ENCODE measurements at regions not wholly inside any gene's neighbourhood (a gene's known extent, or its start where the extent isn't known, plus 50 kb on each side); places are given as distances from the start of the nearest gene placed in this dataset.

DNA sequence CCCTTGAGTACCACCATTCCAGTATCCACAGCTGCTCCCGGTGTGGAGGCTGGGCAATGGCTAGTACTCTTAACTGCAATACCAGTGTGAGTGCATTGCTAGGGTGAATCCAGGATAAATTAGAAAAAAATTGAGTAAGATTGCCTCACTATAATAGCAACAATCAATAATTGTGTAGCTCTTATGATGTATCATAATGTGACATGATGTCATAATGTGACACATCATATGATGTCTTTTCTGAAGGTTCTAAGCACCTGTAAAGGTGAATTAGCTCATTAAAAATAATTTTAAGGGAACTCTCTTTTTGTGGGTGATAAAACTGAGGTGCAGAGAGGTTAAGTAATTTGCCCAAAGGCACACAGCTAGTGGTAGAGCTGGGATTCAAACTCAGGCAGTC is 424.4 kb downstream of the HLX start:
- Histone ChIP-seq H3K4me3 (ENCODE audit: low read length) (no peak overlapping the region), H3K9me3 (ENCODE audit: control insufficient read depth, insufficient read depth, low read length) (no peaks in the 10 kb centered on the region), H3K36me3 (ENCODE audit: control insufficient read depth, insufficient read depth, low read length) (no peaks in the 10 kb centered on the region), H3K4me1 (ENCODE audit: control insufficient read depth, insufficient read depth, low read length) (no peaks in the 10 kb centered on the region), H3K27me3 (ENCODE audit: control insufficient read depth, insufficient read depth, low read length) (no peaks in the 10 kb centered on the region), H3K27ac (ENCODE audit: low read length) (no peak overlapping the region)
- Mint-ChIP-seq H3K9me3 (no peaks in the 10 kb centered on the region), H3K4me1 (no peaks in the 10 kb centered on the region), H3K27ac (no peak overlapping the region), H3K36me3 (no peaks in the 10 kb centered on the region), H3K27me3 (ENCODE audit: low read depth in 2 of 2) (peaks cover 3 to 8% of the 10 kb centered on the region in 2 donors), H3K4me3 (no peak overlapping the region)
- TF ChIP-seq, protein P1, sequence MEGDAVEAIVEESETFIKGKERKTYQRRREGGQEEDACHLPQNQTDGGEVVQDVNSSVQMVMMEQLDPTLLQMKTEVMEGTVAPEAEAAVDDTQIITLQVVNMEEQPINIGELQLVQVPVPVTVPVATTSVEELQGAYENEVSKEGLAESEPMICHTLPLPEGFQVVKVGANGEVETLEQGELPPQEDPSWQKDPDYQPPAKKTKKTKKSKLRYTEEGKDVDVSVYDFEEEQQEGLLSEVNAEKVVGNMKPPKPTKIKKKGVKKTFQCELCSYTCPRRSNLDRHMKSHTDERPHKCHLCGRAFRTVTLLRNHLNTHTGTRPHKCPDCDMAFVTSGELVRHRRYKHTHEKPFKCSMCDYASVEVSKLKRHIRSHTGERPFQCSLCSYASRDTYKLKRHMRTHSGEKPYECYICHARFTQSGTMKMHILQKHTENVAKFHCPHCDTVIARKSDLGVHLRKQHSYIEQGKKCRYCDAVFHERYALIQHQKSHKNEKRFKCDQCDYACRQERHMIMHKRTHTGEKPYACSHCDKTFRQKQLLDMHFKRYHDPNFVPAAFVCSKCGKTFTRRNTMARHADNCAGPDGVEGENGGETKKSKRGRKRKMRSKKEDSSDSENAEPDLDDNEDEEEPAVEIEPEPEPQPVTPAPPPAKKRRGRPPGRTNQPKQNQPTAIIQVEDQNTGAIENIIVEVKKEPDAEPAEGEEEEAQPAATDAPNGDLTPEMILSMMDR (IDR thresholded peaks at IDR 0.05) = no peak
- DNase-seq = no peak
- no peak for ATAC-seq
- intact Hi-C loops (cut with micrococcal nuclease) = no loop called here
- no CpG with 5 or more reads among the region's 1 CpG for WGBS (ENCODE audit: insufficient coverage)

DNA sequence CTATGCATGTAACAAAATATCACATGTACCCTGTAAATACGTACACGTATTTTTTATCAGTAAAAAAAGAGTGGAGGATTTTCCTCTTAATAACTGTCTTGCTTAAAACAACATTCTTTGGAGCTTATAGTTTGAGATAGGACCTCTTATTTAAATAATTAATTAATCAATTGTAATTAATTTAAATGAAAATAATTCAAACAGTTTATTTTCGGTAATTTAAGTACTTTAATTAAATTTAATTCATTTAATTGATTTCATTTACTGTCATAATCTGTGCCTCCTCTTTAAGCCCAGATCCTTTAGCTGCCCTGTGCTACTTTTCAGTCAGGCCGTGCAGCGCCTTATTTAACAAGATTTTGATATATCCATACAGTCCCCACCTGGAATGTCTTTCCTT is 427.0 kb downstream of the HLX start:
- H3K9me3 ChIP-seq (ENCODE audit: control insufficient read depth, insufficient read depth, low read length) = no peaks in the 10 kb centered on the region
- H3K9me3 Mint-ChIP-seq = no peaks in the 10 kb centered on the region
- H3K36me3 ChIP-seq (ENCODE audit: control insufficient read depth, insufficient read depth, low read length) = no peaks in the 10 kb centered on the region
- intact Hi-C loops (cut with micrococcal nuclease) = no loop called here
- H3K27ac ChIP-seq (ENCODE audit: low read length) = no peak overlapping the region
- no peaks in the 10 kb centered on the region for H3K27me3 ChIP-seq (ENCODE audit: control insufficient read depth, insufficient read depth, low read length)
- H3K4me3 ChIP-seq (ENCODE audit: low read length) = no peak overlapping the region
- H3K4me1 ChIP-seq (ENCODE audit: control insufficient read depth, insufficient read depth, low read length) = no peaks in the 10 kb centered on the region
- whole genome bisulfite sequencing (ENCODE audit: insufficient coverage) = 94% methylated on average over 2 of the region's 5 CpGs
- peaks cover 0 to 15% of the 10 kb centered on the region in 2 donors for H3K27me3 Mint-ChIP-seq (ENCODE audit: low read depth in 2 of 2)
- H3K27ac Mint-ChIP-seq = no peak overlapping the region
- no peaks in the 10 kb centered on the region for H3K36me3 Mint-ChIP-seq
- TF ChIP-seq, protein P1 (IDR thresholded peaks at IDR 0.05) = no peak
- H3K4me3 Mint-ChIP-seq = no peak overlapping the region
- no peak for DNase-seq
- no peaks in the 10 kb centered on the region for H3K4me1 Mint-ChIP-seq
- no peak for ATAC-seq

DNA sequence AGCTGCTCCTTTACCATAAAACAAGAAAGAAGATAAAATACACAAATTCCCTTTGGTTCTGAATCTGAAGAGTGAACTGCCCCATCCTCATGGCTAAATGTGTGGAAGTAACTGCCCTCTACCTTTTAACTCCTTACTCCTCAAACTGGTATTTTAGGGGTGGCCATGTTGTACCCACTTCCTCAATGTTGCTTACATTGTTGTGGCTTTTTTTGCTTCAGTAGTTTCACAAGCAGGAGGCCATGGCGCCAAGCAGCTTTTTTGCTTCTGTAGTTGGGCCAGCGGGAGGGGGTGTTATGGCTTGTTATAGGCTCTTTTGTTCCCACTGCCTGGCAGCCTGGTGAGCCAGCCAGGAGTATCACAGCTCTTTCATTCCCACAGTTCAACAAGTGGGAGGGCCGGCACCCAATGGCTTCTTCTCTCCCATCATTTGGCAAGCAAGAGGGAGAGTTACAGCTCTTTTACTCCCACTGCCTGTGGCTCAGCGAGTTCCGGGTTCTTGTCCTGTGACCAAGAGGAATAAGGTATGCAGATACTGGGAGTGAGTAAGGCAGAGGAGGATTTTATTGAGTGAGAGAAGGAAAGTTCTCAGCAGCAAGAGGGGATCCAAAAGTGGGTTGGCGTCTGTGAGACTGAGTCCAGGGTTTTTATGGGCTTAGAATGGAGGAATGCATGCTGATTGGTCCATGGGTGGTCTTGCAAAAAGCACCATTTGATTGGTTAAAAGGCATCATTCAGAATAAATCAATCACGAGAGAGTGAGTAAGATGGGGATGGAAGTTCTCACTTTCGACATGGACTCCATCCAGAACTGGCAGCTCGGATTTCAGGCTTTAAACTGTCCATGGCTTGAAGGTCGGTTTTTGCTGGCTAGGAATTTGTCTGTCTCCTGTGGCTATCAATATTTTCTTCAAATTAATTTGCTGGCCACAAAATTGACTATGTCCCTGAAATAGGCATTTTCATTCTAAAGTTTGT is 429.6 kb downstream of the HLX start:
- no peaks in the 10 kb centered on the region for H3K36me3 ChIP-seq (ENCODE audit: control insufficient read depth, insufficient read depth, low read length)
- H3K4me1 ChIP-seq (ENCODE audit: control insufficient read depth, insufficient read depth, low read length) = no peaks in the 10 kb centered on the region
- DNase-seq = no peak
- WGBS (ENCODE audit: insufficient coverage) = 91% methylated on average over 10 of the region's 10 CpGs
- no peak for ATAC-seq
- H3K4me1 Mint-ChIP-seq = no peaks in the 10 kb centered on the region
- H3K36me3 Mint-ChIP-seq = no peaks in the 10 kb centered on the region
- intact Hi-C loops (cut with micrococcal nuclease) = no loop called here
- H3K4me3 ChIP-seq (ENCODE audit: low read length) = no peak overlapping the region
- H3K4me3 Mint-ChIP-seq = no peak overlapping the region
- H3K9me3 ChIP-seq (ENCODE audit: control insufficient read depth, insufficient read depth, low read length) = no peaks in the 10 kb centered on the region
- H3K27ac Mint-ChIP-seq = no peak overlapping the region
- no peak overlapping the region for H3K27ac ChIP-seq (ENCODE audit: low read length)
- H3K27me3 ChIP-seq (ENCODE audit: control insufficient read depth, insufficient read depth, low read length) = no peaks in the 10 kb centered on the region
- no peaks in the 10 kb centered on the region for H3K9me3 Mint-ChIP-seq
- H3K27me3 Mint-ChIP-seq (ENCODE audit: low read depth in 2 of 2) = peaks cover 0 to 15% of the 10 kb centered on the region in 2 donors
- TF ChIP-seq, protein P1 (IDR thresholded peaks at IDR 0.05) = no peak

All from natural killer cell (primary cell).